ENCODE measurements at regions not wholly inside any gene's neighbourhood (a gene's known extent, or its start where the extent isn't known, plus 50 kb on each side); places are given as distances from the start of the nearest gene placed in this dataset.

- CTCF ChIA-PET, result no interaction called here
- Histone ChIP-seq H3K4me1 (ENCODE audit: control insufficient read depth in 1 of 2, insufficient read depth in 2 of 2, low read length in 2 of 2) (no peaks in the 10 kb centered on the region), H3K27me3 (ENCODE audit: insufficient read depth, low read length) (no peaks in the 10 kb centered on the region), H3K36me3 (ENCODE audit: control insufficient read depth in 1 of 2, insufficient read depth in 2 of 2, low read length in 2 of 2) (no peaks in the 10 kb centered on the region), H3K9me3 (ENCODE audit: control insufficient read depth in 1 of 2, insufficient read depth in 1 of 2, low read depth in 1 of 2, low read length in 2 of 2) (no peaks in the 10 kb centered on the region), H3K27ac (ENCODE audit: low read depth, low read length) (no peak overlapping the region), H4K20me1 (ENCODE audit: insufficient read depth) (no peaks in the 10 kb centered on the region), H3K79me2 (ENCODE audit: insufficient read depth, low read length) (no peaks in the 10 kb centered on the region), H3K4me2 (ENCODE audit: low read length) (no peak overlapping the region), H2AFZ (ENCODE audit: low read depth, low read length, poor library complexity, severe bottlenecking) (no peak overlapping the region), H3K9ac (ENCODE audit: low read length) (no peak overlapping the region), H3K4me3 (replicated peaks in 1 of 2; ENCODE audit: low read depth in 1 of 2, low read length in 2 of 2) (no peak overlapping the region), H3K9me2 (ENCODE audit: insufficient read depth) (no peaks in the 10 kb centered on the region)
- RAD21 ChIA-PET (ENCODE audit: low non-redundant PET in 1 of 2, low total read pairs in 2 of 2, uncharacterized antibody in 2 of 2, unreplicated experiment in 2 of 2), result no interaction called here
- ATAC-seq (no peak), DNase-seq (ENCODE audit: low read depth, low spot score) (no peak)
- intact Hi-C loops (cut with micrococcal nuclease), result no loop called here
- POLR2A ChIA-PET, result no interaction called here
- TF ChIP-seq, protein P1, sequence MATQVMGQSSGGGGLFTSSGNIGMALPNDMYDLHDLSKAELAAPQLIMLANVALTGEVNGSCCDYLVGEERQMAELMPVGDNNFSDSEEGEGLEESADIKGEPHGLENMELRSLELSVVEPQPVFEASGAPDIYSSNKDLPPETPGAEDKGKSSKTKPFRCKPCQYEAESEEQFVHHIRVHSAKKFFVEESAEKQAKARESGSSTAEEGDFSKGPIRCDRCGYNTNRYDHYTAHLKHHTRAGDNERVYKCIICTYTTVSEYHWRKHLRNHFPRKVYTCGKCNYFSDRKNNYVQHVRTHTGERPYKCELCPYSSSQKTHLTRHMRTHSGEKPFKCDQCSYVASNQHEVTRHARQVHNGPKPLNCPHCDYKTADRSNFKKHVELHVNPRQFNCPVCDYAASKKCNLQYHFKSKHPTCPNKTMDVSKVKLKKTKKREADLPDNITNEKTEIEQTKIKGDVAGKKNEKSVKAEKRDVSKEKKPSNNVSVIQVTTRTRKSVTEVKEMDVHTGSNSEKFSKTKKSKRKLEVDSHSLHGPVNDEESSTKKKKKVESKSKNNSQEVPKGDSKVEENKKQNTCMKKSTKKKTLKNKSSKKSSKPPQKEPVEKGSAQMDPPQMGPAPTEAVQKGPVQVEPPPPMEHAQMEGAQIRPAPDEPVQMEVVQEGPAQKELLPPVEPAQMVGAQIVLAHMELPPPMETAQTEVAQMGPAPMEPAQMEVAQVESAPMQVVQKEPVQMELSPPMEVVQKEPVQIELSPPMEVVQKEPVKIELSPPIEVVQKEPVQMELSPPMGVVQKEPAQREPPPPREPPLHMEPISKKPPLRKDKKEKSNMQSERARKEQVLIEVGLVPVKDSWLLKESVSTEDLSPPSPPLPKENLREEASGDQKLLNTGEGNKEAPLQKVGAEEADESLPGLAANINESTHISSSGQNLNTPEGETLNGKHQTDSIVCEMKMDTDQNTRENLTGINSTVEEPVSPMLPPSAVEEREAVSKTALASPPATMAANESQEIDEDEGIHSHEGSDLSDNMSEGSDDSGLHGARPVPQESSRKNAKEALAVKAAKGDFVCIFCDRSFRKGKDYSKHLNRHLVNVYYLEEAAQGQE (IDR thresholded peaks at IDR 0.05; ENCODE audit: low read depth), result no peak
- TF ChIP-seq EGR1 (IDR thresholded peaks at IDR 0.05; ENCODE audit: low read depth) (no peak), POLR2A (IDR thresholded peaks at IDR 0.05; ENCODE audit: borderline replicate concordance, extremely low read depth, insufficient read depth, insufficient read length) (no peak), EZH2 (IDR thresholded peaks at IDR 0.05) (no peak), MAX (IDR thresholded peaks at IDR 0.05) (no peak), SP1 (IDR thresholded peaks at IDR 0.05; ENCODE audit: low read depth) (no peak), CBX3 (IDR thresholded peaks at IDR 0.05; ENCODE audit: low read depth) (no peak), CEBPB (IDR thresholded peaks at IDR 0.05; ENCODE audit: low read depth) (no peak), ZNF274 (IDR thresholded peaks at IDR 0.05; ENCODE audit: low read depth, low read length) (no peak), TCF7L2 (IDR thresholded peaks at IDR 0.05; ENCODE audit: borderline replicate concordance, extremely low read depth, insufficient read depth, insufficient read length) (no peak), JUND (IDR thresholded peaks at IDR 0.05) (no peak), YY1 (IDR thresholded peaks at IDR 0.05; ENCODE audit: extremely low read depth, insufficient replicate concordance, low read depth, low read length) (no peak), SRF (IDR thresholded peaks at IDR 0.05; ENCODE audit: low read depth) (no peak), POLR2AphosphoS5 (IDR thresholded peaks at IDR 0.05; ENCODE audit: low read depth, low read length) (no peak), RAD21 (IDR thresholded peaks at IDR 0.05; ENCODE audit: low read depth) (no peak), EZH2phosphoT487 (IDR thresholded peaks at IDR 0.05; ENCODE audit: borderline replicate concordance) (no peak)
- TF ChIP-seq, protein P2, sequence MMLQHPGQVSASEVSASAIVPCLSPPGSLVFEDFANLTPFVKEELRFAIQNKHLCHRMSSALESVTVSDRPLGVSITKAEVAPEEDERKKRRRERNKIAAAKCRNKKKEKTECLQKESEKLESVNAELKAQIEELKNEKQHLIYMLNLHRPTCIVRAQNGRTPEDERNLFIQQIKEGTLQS (IDR thresholded peaks at IDR 0.05), result no peak
- TF ChIP-seq, protein P3, sequence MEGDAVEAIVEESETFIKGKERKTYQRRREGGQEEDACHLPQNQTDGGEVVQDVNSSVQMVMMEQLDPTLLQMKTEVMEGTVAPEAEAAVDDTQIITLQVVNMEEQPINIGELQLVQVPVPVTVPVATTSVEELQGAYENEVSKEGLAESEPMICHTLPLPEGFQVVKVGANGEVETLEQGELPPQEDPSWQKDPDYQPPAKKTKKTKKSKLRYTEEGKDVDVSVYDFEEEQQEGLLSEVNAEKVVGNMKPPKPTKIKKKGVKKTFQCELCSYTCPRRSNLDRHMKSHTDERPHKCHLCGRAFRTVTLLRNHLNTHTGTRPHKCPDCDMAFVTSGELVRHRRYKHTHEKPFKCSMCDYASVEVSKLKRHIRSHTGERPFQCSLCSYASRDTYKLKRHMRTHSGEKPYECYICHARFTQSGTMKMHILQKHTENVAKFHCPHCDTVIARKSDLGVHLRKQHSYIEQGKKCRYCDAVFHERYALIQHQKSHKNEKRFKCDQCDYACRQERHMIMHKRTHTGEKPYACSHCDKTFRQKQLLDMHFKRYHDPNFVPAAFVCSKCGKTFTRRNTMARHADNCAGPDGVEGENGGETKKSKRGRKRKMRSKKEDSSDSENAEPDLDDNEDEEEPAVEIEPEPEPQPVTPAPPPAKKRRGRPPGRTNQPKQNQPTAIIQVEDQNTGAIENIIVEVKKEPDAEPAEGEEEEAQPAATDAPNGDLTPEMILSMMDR (IDR thresholded peaks at IDR 0.05 in 2 of 3, conservative IDR thresholded peaks at IDR 0.05 in 1 of 3; ENCODE audit: borderline replicate concordance in 1 of 3, insufficient read depth in 1 of 3, low read depth in 2 of 3, low read length in 2 of 3), result no peak
- TF ChIP-seq, protein P4, sequence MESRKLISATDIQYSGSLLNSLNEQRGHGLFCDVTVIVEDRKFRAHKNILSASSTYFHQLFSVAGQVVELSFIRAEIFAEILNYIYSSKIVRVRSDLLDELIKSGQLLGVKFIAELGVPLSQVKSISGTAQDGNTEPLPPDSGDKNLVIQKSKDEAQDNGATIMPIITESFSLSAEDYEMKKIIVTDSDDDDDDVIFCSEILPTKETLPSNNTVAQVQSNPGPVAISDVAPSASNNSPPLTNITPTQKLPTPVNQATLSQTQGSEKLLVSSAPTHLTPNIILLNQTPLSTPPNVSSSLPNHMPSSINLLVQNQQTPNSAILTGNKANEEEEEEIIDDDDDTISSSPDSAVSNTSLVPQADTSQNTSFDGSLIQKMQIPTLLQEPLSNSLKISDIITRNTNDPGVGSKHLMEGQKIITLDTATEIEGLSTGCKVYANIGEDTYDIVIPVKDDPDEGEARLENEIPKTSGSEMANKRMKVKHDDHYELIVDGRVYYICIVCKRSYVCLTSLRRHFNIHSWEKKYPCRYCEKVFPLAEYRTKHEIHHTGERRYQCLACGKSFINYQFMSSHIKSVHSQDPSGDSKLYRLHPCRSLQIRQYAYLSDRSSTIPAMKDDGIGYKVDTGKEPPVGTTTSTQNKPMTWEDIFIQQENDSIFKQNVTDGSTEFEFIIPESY (IDR thresholded peaks at IDR 0.05; ENCODE audit: extremely low read depth, insufficient replicate concordance, low read length), result no peak
- no TSS peak for BruUV-seq (replicated peaks)
Observed at GRCh38 chr18:46366751-46367376, 262.7 kb downstream of the HAUS1 start.

Data from HCT116 (cell line).